MM.1S (cell line): ENCODE measurements at regions not wholly inside any gene's neighbourhood (a gene's known extent, or its start where the extent isn't known, plus 50 kb on each side); places are given as distances from the start of the nearest gene placed in this dataset.

Experiments
- DNase-seq: peaks from one replicate; pipeline ENCODE4 v3.0.0-alpha.2; 2015
- H2AFZ ChIP-seq: fragments of 300-600 bp; sonication (generic); 2 replicates; pipeline ENCODE4 v1.6.0; 2016; ENCODE audit warnings: antibody characterized with exemption, low read length
- H3F3A ChIP-seq: fragments of 300-600 bp; sonication (generic); 2 replicates; pipeline ENCODE4 v1.6.1; 2016; ENCODE audit warnings: mild to moderate bottlenecking, antibody characterized with exemption, low read length, moderate library complexity, mixed read lengths; ENCODE audit not compliant: insufficient read depth
- H3K27ac ChIP-seq: fragments of 300-600 bp; sonication (generic); 2 replicates; pipeline ENCODE4 v1.5.1; 2016; ENCODE audit warnings: mild to moderate bottlenecking, low read length
- H3K27me3 ChIP-seq: fragments of 300-600 bp; sonication (generic); replicated peaks from 2 replicates; pipeline ENCODE4 v1.6.0; 2016; ENCODE audit warnings: low read length; ENCODE audit not compliant: insufficient read depth
- H3K36me3 ChIP-seq: fragments of 300-600 bp; sonication (generic); replicated peaks from 2 replicates; pipeline ENCODE4 v1.6.1; 2016; ENCODE audit warnings: mild to moderate bottlenecking, low read length, mixed read lengths; ENCODE audit not compliant: insufficient read depth
- H3K4me1 ChIP-seq: fragments of 300-600 bp; sonication (generic); 2 replicates; pipeline ENCODE4 v1.6.1; 2016; ENCODE audit warnings: low read length, mixed read lengths
- H3K4me2 ChIP-seq: fragments of 300-600 bp; sonication (generic); 2 replicates; pipeline ENCODE4 v1.6.0; 2016; ENCODE audit warnings: low read depth, low read length
- H3K4me3 ChIP-seq: fragments of 300-600 bp; sonication (generic); 2 replicates; pipeline ENCODE4 v1.5.1; 2016; ENCODE audit warnings: low read length, mixed read lengths
- H3K79me2 ChIP-seq: fragments of 300-600 bp; sonication (generic); 2 replicates; pipeline ENCODE4 v1.6.1; 2016; ENCODE audit warnings: mixed run types, low read length, mixed read lengths
- H3K9ac ChIP-seq: fragments of 300-600 bp; sonication (generic); 2 replicates; pipeline ENCODE4 v1.6.1; 2016; ENCODE audit warnings: low read length, mixed read lengths
- H3K9me2 ChIP-seq: fragments of 300-600 bp; sonication (generic); replicated peaks from 2 replicates; pipeline ENCODE4 v1.6.1; 2016; ENCODE audit warnings: mild to moderate bottlenecking, low read length, mixed read lengths; ENCODE audit not compliant: insufficient read depth
- H3K9me3 ChIP-seq: fragments of 300-600 bp; sonication (generic); replicated peaks from 2 replicates; pipeline ENCODE4 v1.6.1; 2016; ENCODE audit warnings: mild to moderate bottlenecking, low read length, mixed read lengths; ENCODE audit not compliant: insufficient read depth
- H4K20me1 ChIP-seq: fragments of 300-600 bp; sonication (generic); 2 replicates; pipeline ENCODE4 v1.6.1; 2016; ENCODE audit warnings: mild to moderate bottlenecking, low read length, moderate library complexity, mixed read lengths; ENCODE audit not compliant: insufficient read depth
- EZH2 ChIP-seq: fragments of 300-600 bp; sonication (generic); optimal IDR thresholded peaks from 2 replicates; pipeline ENCODE3; 2017; ENCODE audit warnings: low read depth, mild to moderate bottlenecking, antibody characterized with exemption, low read length, mixed read lengths
- EZH2phosphoT487 ChIP-seq: fragments of 300-600 bp; sonication (generic); IDR thresholded peaks from 2 replicates; pipeline ENCODE4 v1.6.1; 2018; ENCODE audit warnings: antibody characterized with exemption, low read length
- TF ChIP-seq, protein P1 (sequence below): fragments of 300-600 bp; sonication (generic); IDR thresholded peaks from 2 replicates; pipeline ENCODE4 v1.5.1; 2016; ENCODE audit warnings: antibody characterized with exemption, low read length, mixed read lengths

DNA sequence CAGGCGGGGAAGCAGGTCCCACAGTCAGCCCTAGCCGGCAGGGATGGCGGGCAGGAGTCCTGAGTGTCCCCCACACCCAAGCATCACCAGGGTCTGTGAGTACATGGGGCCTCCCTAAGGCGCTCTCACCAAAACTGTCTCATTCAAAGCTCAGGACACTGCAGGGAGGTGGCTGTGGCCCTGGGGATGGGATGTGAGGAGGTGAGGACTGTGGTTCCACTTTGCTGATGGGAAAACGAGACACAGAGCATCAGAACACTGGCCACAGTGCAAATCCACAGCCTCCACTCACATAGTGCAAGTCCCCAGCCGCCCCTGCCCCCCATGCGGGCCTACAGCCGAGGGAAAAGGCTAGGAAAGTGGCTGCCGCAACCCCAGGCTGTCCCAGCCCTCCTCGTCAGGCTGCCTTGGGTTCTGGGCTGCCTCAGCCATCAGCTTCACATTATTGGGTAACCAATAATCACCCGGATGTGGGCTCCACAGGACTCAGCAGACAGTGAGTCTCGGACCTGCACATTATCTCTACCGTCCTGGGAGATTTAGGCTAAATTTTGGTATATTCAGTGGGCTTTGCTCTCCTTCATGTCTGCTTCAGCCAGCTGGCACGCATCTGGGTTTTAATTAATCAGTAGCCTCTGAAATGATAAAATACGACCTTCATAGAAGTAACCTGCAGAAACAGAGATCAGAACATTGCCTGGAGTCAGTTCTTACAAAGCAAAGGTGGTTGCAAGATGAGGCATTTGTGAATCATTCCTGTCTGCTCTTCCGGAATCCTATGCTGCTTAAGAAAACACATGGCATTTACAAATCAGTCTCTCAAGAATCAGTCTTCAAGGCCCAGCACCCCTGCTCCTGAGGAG lies 77.0 kb downstream of the SOX1 start:
- Histone ChIP-seq H3K4me1 (no peaks in the 10 kb centered on the region), H3K9me3 (no peaks in the 10 kb centered on the region), H3K9ac (no peak overlapping the region), H3K9me2 (no peaks in the 10 kb centered on the region), H3K4me2 (no peak overlapping the region), H3K4me3 (no peak overlapping the region), H3K36me3 (no peaks in the 10 kb centered on the region), H3K27me3 (no peaks in the 10 kb centered on the region), H3K79me2 (no peaks in the 10 kb centered on the region), H4K20me1 (no peaks in the 10 kb centered on the region), H2AFZ (no peak overlapping the region), H3K27ac (no peak overlapping the region), H3F3A (no peaks in the 10 kb centered on the region)
- TF ChIP-seq, protein P1, sequence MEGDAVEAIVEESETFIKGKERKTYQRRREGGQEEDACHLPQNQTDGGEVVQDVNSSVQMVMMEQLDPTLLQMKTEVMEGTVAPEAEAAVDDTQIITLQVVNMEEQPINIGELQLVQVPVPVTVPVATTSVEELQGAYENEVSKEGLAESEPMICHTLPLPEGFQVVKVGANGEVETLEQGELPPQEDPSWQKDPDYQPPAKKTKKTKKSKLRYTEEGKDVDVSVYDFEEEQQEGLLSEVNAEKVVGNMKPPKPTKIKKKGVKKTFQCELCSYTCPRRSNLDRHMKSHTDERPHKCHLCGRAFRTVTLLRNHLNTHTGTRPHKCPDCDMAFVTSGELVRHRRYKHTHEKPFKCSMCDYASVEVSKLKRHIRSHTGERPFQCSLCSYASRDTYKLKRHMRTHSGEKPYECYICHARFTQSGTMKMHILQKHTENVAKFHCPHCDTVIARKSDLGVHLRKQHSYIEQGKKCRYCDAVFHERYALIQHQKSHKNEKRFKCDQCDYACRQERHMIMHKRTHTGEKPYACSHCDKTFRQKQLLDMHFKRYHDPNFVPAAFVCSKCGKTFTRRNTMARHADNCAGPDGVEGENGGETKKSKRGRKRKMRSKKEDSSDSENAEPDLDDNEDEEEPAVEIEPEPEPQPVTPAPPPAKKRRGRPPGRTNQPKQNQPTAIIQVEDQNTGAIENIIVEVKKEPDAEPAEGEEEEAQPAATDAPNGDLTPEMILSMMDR, result no peak
- no peak for TF ChIP-seq EZH2phosphoT487
- TF ChIP-seq EZH2, result no peak
- DNase-seq, result no peak

DNA sequence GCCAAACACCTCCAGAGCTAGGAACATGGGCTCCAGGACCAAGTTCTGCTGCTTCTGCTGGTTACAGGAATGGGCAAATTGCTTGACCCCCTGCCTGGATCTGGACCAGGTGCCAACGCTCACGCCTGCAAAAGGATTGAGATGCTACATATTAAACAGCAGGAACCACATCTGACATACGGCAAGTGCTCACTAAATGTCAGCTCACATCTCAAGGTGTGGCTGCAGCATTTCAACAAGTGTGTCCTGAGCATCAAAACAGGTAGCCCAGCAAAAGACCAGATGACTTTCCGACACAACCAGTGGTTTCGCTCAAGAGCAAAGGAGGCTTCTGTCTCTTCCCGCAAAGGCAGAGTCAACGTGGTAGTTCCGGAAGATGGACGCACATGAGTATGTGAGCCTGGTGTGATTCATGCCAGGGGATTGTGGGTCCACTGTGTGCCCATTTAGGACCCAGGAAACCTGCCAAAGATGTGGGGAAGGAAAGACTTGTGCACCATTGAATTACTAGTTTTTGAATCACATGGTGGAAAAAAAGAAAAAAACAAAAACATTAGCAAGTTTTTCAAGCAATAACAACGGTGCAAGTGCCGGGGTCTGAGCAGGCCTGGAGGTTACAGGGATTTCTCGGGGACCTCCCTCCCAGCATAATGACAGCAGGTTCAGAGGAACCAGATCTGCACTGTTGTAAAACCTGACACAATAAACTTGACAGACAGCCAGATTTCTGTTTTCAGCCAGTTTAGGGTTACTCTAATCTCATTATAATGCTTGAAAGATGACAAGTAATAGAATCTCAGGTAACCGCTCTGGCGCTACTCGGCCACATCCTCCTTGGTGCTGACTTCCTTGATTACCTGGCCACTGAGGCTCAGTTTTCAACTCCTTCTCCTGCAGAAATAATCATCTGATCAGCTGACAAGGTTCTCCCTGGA lies 77.9 kb downstream of the SOX1 start:
- H3K27ac ChIP-seq, result no peak overlapping the region
- TF ChIP-seq EZH2phosphoT487, result no peak
- TF ChIP-seq, protein P1, result no peak
- no peak for TF ChIP-seq EZH2
- no peak overlapping the region for H3K9ac ChIP-seq
- H2AFZ ChIP-seq, result no peak overlapping the region
- DNase-seq, result no peak
- no peaks in the 10 kb centered on the region for H3K9me2 ChIP-seq
- H3K9me3 ChIP-seq, result no peaks in the 10 kb centered on the region
- H3K4me3 ChIP-seq, result no peak overlapping the region
- H3F3A ChIP-seq, result no peaks in the 10 kb centered on the region
- H3K4me1 ChIP-seq, result no peaks in the 10 kb centered on the region
- H3K4me2 ChIP-seq, result no peak overlapping the region
- no peaks in the 10 kb centered on the region for H3K79me2 ChIP-seq
- H3K27me3 ChIP-seq, result no peaks in the 10 kb centered on the region
- H4K20me1 ChIP-seq, result no peaks in the 10 kb centered on the region
- H3K36me3 ChIP-seq, result no peaks in the 10 kb centered on the region

DNA sequence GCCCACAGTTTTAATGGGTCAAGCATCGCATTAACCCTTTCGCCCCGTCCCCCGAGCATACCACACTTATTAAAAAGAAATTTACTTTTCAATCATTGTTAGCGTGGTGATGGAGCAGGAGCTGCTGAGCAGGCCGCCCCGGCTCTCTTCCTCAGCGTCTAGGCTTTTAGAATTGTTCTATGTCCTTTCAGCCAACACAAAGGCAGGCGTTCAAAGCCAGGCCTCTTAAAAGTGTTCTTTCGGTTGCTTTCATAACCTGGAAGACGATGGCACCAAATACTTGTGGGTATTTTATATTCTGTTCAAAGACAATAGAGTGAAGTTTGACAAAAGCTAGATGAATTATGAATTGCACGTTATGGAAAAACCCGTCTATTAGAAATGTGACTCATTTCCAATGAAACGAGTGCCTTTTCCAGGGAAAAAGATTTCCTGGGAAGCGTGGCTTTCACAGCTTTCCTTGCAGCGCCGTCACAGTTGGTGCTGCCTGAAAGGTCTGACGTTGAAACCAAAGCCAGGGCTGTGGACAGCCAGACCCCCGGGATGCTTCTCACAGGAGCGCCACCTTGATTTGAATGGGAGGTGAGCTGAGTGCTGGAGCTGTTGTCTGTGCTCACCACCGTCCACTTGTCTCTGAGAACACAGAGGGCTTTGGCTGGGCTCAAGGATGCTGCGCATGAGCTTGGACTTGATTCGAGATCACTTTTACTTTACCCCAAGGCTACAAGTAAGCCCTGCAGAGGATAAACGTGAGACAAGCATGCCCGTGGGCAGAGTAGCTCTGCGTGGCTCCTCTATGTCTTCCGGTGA lies 78.8 kb downstream of the SOX1 start:
- Histone ChIP-seq H3K27me3 (no peaks in the 10 kb centered on the region), H3K79me2 (no peaks in the 10 kb centered on the region), H3K4me3 (no peak overlapping the region), H4K20me1 (no peaks in the 10 kb centered on the region), H3F3A (no peaks in the 10 kb centered on the region), H3K4me2 (no peak overlapping the region), H3K36me3 (no peaks in the 10 kb centered on the region), H3K9ac (no peak overlapping the region), H3K4me1 (no peaks in the 10 kb centered on the region), H3K9me3 (no peaks in the 10 kb centered on the region), H3K27ac (no peak overlapping the region), H2AFZ (no peak overlapping the region), H3K9me2 (no peaks in the 10 kb centered on the region)
- TF ChIP-seq, protein P1, result no peak
- TF ChIP-seq EZH2phosphoT487, result no peak
- no peak for TF ChIP-seq EZH2
- DNase-seq, result no peak
